IPS-18a (cell line): ENCODE measurements at regions not wholly inside any gene's neighbourhood (a gene's known extent, or its start where the extent isn't known, plus 50 kb on each side); places are given as distances from the start of the nearest gene placed in this dataset.

Experiments used
- H3K27ac ChIP-seq: one replicate; pipeline ENCODE4 v1.5.1; 2013; ENCODE audit warnings: low read length
- H3K27me3 ChIP-seq: one replicate; pipeline ENCODE4 v1.6.1; 2013; ENCODE audit warnings: mild to moderate bottlenecking, low read length; ENCODE audit not compliant: control insufficient read depth, insufficient read depth
- H3K36me3 ChIP-seq: one replicate; pipeline ENCODE4 v1.6.1; 2013; ENCODE audit warnings: low read depth, low read length; ENCODE audit not compliant: control insufficient read depth
- H3K4me1 ChIP-seq: one replicate; pipeline ENCODE4 v1.6.1; 2013; ENCODE audit warnings: low read depth, low read length; ENCODE audit not compliant: control insufficient read depth
- H3K4me3 ChIP-seq: one replicate; pipeline ENCODE4 v1.5.1; 2013; ENCODE audit warnings: low read length
- H3K9ac ChIP-seq: one replicate; pipeline ENCODE4 v1.6.1; 2013; ENCODE audit warnings: mild to moderate bottlenecking, low read length, moderate library complexity
- H3K9me3 ChIP-seq: one replicate; pipeline ENCODE4 v1.6.1; 2013; ENCODE audit warnings: low read depth, low read length; ENCODE audit not compliant: control insufficient read depth

GRCh38 chr6:106918115-106918514 lies 56.4 kb downstream of the CD24 start:
- Histone ChIP-seq H3K27ac (no peak overlapping the region), H3K36me3 (no peaks in the 10 kb centered on the region), H3K4me1 (no peaks in the 10 kb centered on the region), H3K9ac (no peak overlapping the region), H3K27me3 (no peaks in the 10 kb centered on the region), H3K4me3 (no peak overlapping the region), H3K9me3 (peaks cover 4% of the 10 kb centered on the region)

- H3K27me3 ChIP-seq: no peaks in the 10 kb centered on the region
- peaks cover 4% of the 10 kb centered on the region for H3K9me3 ChIP-seq
- H3K27ac ChIP-seq: no peak overlapping the region
- H3K4me3 ChIP-seq: no peak overlapping the region
- H3K9ac ChIP-seq: no peak overlapping the region
- no peaks in the 10 kb centered on the region for H3K4me1 ChIP-seq
- H3K36me3 ChIP-seq: no peaks in the 10 kb centered on the region
Observed at GRCh38 chr6:106916891-106917290, 57.6 kb downstream of the CD24 start.

- Histone ChIP-seq H3K27me3 (no peaks in the 10 kb centered on the region), H3K27ac (no peak overlapping the region), H3K9me3 (peaks cover 4% of the 10 kb centered on the region), H3K4me3 (no peak overlapping the region), H3K9ac (no peak overlapping the region), H3K36me3 (no peaks in the 10 kb centered on the region), H3K4me1 (peaks cover 8% of the 10 kb centered on the region)
Observed at GRCh38 chr6:106913676-106914280, 60.8 kb downstream of the CD24 start.

- Histone ChIP-seq H3K36me3 (no peaks in the 10 kb centered on the region), H3K27ac (no peak overlapping the region), H3K27me3 (no peaks in the 10 kb centered on the region), H3K9me3 (peaks cover 4% of the 10 kb centered on the region), H3K9ac (no peak overlapping the region), H3K4me3 (no peak overlapping the region), H3K4me1 (peaks cover 8% of the 10 kb centered on the region)
Observed at GRCh38 chr6:106913111-106913510, 61.4 kb downstream of the CD24 start.

- Histone ChIP-seq H3K9me3 (peaks cover 4% of the 10 kb centered on the region), H3K36me3 (no peaks in the 10 kb centered on the region), H3K9ac (no peak overlapping the region), H3K4me3 (no peak overlapping the region), H3K27me3 (no peaks in the 10 kb centered on the region), H3K27ac (no peak overlapping the region), H3K4me1 (peaks cover 8% of the 10 kb centered on the region)
Observed at GRCh38 chr6:106912091-106912490, 62.4 kb downstream of the CD24 start.

- no peak overlapping the region for H3K9ac ChIP-seq
- no peaks in the 10 kb centered on the region for H3K36me3 ChIP-seq
- H3K27me3 ChIP-seq: no peaks in the 10 kb centered on the region
- peak overlapping the region; percentile 12 for H3K27ac ChIP-seq
- no peak overlapping the region for H3K4me3 ChIP-seq
- H3K9me3 ChIP-seq: peaks cover 4% of the 10 kb centered on the region
- H3K4me1 ChIP-seq: peaks cover 11% of the 10 kb centered on the region
Observed at GRCh38 chr6:106910999-106911949, 63.3 kb downstream of the CD24 start.

GRCh38 chr6:106908386-106908840 lies 66.1 kb downstream of the CD24 start:
- Histone ChIP-seq H3K9ac (no peak overlapping the region), H3K27ac (no peak overlapping the region), H3K9me3 (no peaks in the 10 kb centered on the region), H3K4me1 (peaks cover 20% of the 10 kb centered on the region), H3K27me3 (no peaks in the 10 kb centered on the region), H3K36me3 (no peaks in the 10 kb centered on the region), H3K4me3 (no peak overlapping the region)

GRCh38 chr6:106907754-106908153 lies 66.8 kb downstream of the CD24 start:
- no peak overlapping the region for H3K27ac ChIP-seq
- H3K4me1 ChIP-seq: peaks cover 25% of the 10 kb centered on the region
- no peaks in the 10 kb centered on the region for H3K9me3 ChIP-seq
- H3K9ac ChIP-seq: no peak overlapping the region
- no peaks in the 10 kb centered on the region for H3K36me3 ChIP-seq
- no peak overlapping the region for H3K4me3 ChIP-seq
- no peaks in the 10 kb centered on the region for H3K27me3 ChIP-seq

- H3K27ac ChIP-seq: no peak overlapping the region
- no peak overlapping the region for H3K4me3 ChIP-seq
- H3K9me3 ChIP-seq: peaks cover 13% of the 10 kb centered on the region
- no peaks in the 10 kb centered on the region for H3K27me3 ChIP-seq
- no peaks in the 10 kb centered on the region for H3K36me3 ChIP-seq
- no peak overlapping the region for H3K9ac ChIP-seq
- H3K4me1 ChIP-seq: peaks cover 25% of the 10 kb centered on the region
Observed at GRCh38 chr6:106906232-106906631, 68.3 kb downstream of the CD24 start.

GRCh38 chr6:106903299-106903698 lies 71.2 kb downstream of the CD24 start:
- peaks cover 18% of the 10 kb centered on the region for H3K4me1 ChIP-seq
- H3K9me3 ChIP-seq: peaks cover 19% of the 10 kb centered on the region
- H3K27me3 ChIP-seq: no peaks in the 10 kb centered on the region
- H3K4me3 ChIP-seq: peak overlapping the region; percentile 21
- no peak overlapping the region for H3K27ac ChIP-seq
- H3K9ac ChIP-seq: no peak overlapping the region
- no peaks in the 10 kb centered on the region for H3K36me3 ChIP-seq

GRCh38 chr6:106901062-106901461 lies 73.5 kb downstream of the CD24 start:
- peaks cover 18% of the 10 kb centered on the region for H3K4me1 ChIP-seq
- no peak overlapping the region for H3K9ac ChIP-seq

More at GRCh38 chr6:106901062-106901461, 73.5 kb downstream of the CD24 start:
- peaks cover 19% of the 10 kb centered on the region for H3K9me3 ChIP-seq
- H3K27ac ChIP-seq: no peak overlapping the region
- H3K4me3 ChIP-seq: no peak overlapping the region
- no peaks in the 10 kb centered on the region for H3K36me3 ChIP-seq
- no peaks in the 10 kb centered on the region for H3K27me3 ChIP-seq
